K562 (cell line): ENCODE measurements at regions not wholly inside any gene's neighbourhood (a gene's known extent, or its start where the extent isn't known, plus 50 kb on each side); places are given as distances from the start of the nearest gene placed in this dataset.

Experiments
- CTCF ChIP-seq, 3 experiments: IDR thresholded peaks in 2 of 3; conservative IDR thresholded peaks in 1 of 3; 2 replicates each; pipeline ENCODE4 v1.5.1; 2011 to 2012; ENCODE audit warnings: low read length in 3 of 3, mild to moderate bottlenecking in 3 of 3, control low read depth in 2 of 3, improper control_type of control experiment in 1 of 3, inconsistent platforms in 1 of 3, low read depth in 1 of 3, mixed read lengths in 1 of 3, moderate library complexity in 1 of 3; ENCODE audit not compliant: insufficient read depth in 2 of 3
- ESRRA ChIP-seq: fragments of 450-650 bp; IDR thresholded peaks from 2 replicates; pipeline ENCODE4 v1.6.1; 2014; ENCODE audit warnings: low read depth, mild to moderate bottlenecking, moderate library complexity, borderline replicate concordance
- HDAC8 ChIP-seq: fragments of 450-650 bp; IDR thresholded peaks from 2 replicates; pipeline ENCODE4 v1.6.1; 2016; ENCODE audit warnings: mild to moderate bottlenecking, missing genetic modification characterization, moderate library complexity, missing compliant biosample characterization
- MCM5 ChIP-seq: fragments of 450-650 bp; IDR thresholded peaks from 2 replicates; pipeline ENCODE4 v1.6.1; 2016; ENCODE audit warnings: low read depth
- MYC ChIP-seq, 2 experiments: fragments of 250-450 bp in 1 of 2; sonication (Bioruptor Pico) in 1 of 2; IDR thresholded peaks; 2 replicates each; pipeline versions ENCODE4 v1.5.1 to v1.6.1; 2012 to 2021; ENCODE audit warnings: low read depth in 2 of 2, borderline replicate concordance in 1 of 2, improper control_type of control experiment in 1 of 2, low read length in 1 of 2, mild to moderate bottlenecking in 1 of 2, moderate library complexity in 1 of 2
- POLR2A ChIP-seq: fragments of 450-650 bp; conservative IDR thresholded peaks from 2 replicates; pipeline ENCODE4 v1.6.1; 2016
- RERE ChIP-seq: sonication (generic); formaldehyde crosslinking; IDR thresholded peaks from 2 replicates; pipeline ENCODE4 v1.8.0; 2023; ENCODE audit warnings: missing genetic modification reagents, mild to moderate bottlenecking, borderline replicate concordance
- SNAPC5 ChIP-seq: fragments of 250-450 bp; sonication (Bioruptor Pico); IDR thresholded peaks from 2 replicates; pipeline ENCODE4 v1.8.0; 2021; ENCODE audit warnings: moderate library complexity, mild to moderate bottlenecking, inconsistent platforms
- SRSF1 ChIP-seq: fragments of 200-400 bp; formaldehyde crosslinking; IDR thresholded peaks from 2 replicates; pipeline ENCODE4 v1.6.1; 2017; ENCODE audit warnings: mild to moderate bottlenecking, low read depth, low read length, moderate library complexity
- ZBTB7A ChIP-seq: IDR thresholded peaks from 2 replicates; pipeline ENCODE4 v1.6.1; 2011; ENCODE audit warnings: low read depth, mild to moderate bottlenecking, low read length, moderate library complexity, borderline replicate concordance; ENCODE audit not compliant: control insufficient read depth
- ZNF121 ChIP-seq: sonication (generic); formaldehyde crosslinking; conservative IDR thresholded peaks from 2 replicates; pipeline ENCODE4 v1.8.0; 2022; ENCODE audit warnings: missing genetic modification reagents

GRCh38 chr4:137896221-137896737 lies 345.9 kb downstream of the SLC7A11 start:
- TF ChIP-seq HDAC8 (tag): no peak
- TF ChIP-seq SNAPC5: no peak
- TF ChIP-seq CTCF (IDR thresholded peaks at IDR 0.05 in 2 of 3, conservative IDR thresholded peaks at IDR 0.05 in 1 of 3; ENCODE audit: insufficient read depth in 2 of 3, low read depth in 1 of 3, low read length in 3 of 3): no peak
- TF ChIP-seq SRSF1: no peak
- no peak for TF ChIP-seq ZNF121
- TF ChIP-seq ZBTB7A: no peak
- no peak for TF ChIP-seq ESRRA
- TF ChIP-seq MCM5: no peak
- no peak for TF ChIP-seq MYC (IDR thresholded peaks at IDR 0.05; ENCODE audit: low read depth, low read length)
- TF ChIP-seq MYC (CRISPR knock-in tag; IDR thresholded peaks at IDR 0.05; ENCODE audit: borderline replicate concordance, low read depth): no peak
- TF ChIP-seq RERE (CRISPR knock-in tag): no peak
- TF ChIP-seq POLR2A: no peak
